CD4-positive, alpha-beta T cell treated with Interleukin-15 for 1 hour (primary cell): ENCODE measurements at regions not wholly inside any gene's neighbourhood (a gene's known extent, or its start where the extent isn't known, plus 50 kb on each side); places are given as distances from the start of the nearest gene placed in this dataset.
A peak's percentile ranks its signal among the peaks of the same experiment; 100 is the strongest.
"Not testable (repeated sequence)": the region's sequence is repeated elsewhere in the genome, so short reads cannot be mapped to it uniquely, and the experiment has no call there.

Experiments used
- DNase-seq: peaks from one replicate; pipeline ENCODE4 v3.0.0-alpha.2; 2020

DNA sequence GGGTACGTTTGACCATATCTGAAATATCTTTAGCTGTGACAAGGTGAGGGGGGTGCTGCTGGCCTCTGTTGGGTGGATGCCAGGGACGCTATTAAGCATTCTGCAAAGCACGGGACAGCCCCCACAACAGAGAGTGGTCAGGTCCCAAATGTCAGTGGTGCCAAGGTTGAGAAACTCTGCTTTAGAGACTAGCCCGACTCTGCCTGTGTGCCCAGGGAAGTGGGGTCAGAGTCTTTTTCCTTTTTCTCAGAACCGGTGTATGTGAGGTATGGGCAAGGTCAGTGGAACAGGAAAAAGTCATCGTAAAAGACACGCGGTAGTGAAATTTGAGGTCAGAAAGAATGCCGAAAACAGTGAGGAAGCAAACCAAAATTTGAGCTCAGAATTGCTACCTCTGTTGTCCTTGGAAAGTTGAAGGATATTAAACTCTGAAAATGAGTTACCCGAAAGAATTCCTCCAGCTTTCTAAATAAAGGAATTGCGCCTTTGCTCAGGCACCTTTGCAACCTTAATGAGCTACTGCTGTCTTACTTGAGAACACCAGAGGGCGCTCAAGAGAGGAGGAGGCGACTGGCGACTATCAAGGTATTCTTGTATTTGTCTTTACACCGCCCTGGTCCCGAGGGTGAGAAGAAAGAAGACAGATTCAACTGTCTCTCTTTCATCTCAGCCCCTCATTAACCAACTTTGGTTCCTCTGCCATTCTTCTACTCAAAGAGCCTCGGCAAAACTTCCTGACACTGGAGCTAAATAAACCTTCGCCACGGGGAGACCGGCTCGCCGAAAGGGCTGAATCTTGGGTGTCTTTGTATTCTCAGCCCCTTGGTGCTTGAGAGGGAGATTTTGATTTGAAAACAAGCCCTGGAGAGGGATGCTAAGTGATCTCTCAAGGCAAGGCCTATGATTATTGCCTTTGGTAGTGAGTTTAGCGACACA, 85.4 kb upstream of the OLIG2 start:
- peak; percentile 26 for DNase-seq

DNA sequence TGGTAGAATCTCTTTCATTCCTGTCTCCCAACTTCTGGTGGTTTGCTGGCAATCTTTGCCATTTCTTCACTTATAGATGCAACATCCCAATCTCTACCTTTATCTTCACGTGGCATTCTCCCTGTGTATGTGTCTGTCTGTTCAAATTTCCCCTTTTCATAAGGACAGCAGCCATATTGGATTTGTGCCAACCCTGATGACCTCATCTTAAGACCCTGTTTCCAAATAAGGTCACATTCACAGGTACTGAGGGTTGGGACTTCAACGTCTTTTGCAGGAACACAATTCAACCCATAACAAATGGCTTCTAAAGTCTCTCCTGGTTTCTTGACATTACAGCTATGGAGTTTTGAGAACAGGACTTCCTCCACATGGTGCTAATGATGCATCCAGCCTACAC, 84.5 kb upstream of the OLIG2 start:
- no peak for DNase-seq

DNA sequence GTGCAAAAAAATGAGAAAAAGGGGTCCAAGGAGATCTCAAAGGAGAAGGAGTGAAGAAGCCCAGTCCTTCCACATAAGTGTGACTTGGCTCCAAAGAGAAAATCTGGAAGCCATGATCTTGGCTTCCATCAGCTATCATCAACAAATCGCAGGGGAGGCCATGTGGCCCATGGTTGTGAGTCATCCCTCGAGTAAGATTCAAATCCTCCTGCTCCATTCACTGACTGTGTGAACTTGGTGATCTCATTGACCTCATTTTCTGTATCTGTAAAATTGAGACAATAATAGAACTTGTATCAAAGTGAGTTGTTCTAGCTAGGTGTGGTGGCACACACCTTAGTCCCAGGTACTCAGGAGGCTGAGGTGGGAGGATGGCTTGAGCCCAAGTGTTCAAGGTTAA, 79.1 kb upstream of the OLIG2 start:
- DNase-seq = no peak

DNA sequence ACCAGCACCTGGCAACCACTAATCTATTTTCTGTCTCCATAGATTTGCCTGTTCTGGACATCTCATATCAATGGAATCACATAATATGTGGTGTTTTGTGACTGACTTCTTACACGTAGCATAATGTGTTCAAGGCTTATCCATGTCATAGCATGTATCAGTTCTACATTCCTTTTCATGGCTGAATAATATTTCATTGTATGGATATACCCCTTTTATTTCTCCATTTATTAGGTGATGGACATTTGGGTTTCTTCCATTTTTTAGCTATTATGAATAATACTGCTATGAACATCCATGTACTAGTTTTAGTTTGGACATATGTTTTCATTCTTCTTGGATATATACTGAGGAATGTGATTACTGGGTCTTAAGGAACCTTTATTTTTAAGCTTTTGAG, 78.0 kb upstream of the OLIG2 start:
- DNase-seq = no peak

DNA sequence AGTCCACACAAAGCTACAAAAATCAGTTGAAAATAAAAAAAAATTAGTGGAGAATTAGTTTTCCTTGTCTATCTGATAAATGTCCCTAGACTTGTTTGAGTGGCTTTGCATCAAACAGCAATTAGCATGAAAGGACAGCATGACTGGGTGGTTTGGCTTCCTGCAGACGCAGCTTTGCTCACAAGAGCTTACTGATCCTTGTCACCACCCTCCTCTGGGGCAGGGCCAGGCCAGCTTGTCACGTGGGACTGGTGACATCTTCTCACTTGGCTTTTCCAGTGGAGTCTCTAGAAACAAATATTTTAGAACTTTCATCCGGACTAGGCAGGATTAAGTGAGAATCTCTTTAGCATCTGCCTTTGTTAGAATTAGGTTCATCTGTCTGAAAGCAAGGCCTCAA, 76.0 kb upstream of the OLIG2 start:
- no peak for DNase-seq

DNA sequence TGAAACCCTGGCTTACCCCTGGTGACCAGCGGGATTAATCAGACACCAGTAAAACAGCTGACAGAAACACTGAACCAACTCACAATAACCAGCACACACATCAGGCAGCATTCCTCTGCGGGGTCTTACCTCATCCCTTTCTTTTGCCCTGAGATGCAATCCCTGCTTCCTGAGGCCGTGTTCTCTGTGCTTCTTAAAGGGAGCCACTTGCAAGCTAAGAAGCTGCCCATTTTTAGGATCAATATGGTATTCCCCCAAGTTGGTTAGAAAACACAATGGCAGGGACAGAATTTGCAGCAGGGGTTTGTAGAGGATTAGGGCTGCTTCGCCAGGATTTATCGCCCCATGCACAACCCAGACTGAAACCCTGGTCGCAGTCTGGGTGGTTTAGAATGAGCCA, 74.7 kb upstream of the OLIG2 start:
- DNase-seq = no peak

DNA sequence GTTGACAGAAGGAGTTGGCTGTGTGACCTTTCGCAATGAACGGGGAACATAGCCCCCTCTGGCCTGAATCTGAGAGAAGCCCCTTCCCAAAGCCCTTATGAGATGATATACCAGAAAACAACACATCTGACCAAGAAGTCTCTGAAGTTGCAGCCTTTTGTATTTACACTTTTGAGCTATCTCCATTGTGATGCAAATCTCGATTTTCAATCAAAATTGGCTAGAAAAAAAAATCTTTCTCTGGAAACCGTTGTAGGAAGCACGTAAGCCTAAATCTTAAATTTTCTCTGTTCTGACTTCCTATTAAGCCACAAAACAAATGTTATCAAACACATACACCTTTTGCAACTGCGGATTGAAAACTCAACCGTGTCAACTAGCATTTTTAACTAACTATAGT, 71.4 kb upstream of the OLIG2 start:
- no peak for DNase-seq

DNA sequence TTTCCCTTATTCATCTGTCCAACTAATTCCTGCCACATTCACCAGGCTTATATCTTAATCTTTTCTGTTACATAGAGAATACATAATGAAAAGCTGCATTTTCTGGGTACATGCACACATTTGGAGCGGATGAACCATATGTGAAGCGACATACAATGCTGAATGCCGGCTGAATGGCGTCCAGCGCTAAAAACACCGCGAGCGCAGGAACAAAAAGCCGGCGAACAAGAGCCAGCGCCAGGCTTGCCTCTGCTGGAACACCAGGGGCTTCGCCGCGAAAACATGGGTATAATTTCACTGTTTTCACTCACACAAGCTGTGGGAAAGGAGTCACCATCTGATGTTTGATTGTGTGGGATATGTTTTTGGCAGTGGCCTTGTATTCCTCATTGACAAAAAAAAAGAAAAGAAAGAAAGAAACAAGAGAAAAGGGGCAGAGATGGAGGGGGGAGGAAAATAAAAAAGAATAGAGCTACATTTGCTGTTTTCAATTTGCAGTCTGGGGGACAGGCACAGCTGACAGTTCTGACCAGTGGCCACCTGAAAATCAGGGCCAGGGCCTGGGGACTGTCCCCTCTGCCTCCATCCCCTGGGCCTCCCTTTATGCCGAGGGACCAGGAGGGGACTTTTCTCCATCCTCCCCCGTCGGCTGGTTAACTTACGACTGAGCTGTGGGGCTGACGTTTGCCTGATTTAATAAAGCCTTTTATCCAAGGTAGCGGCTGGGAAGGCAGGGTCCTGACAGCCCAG, 70.2 kb upstream of the OLIG2 start:
- no peak for DNase-seq

DNA sequence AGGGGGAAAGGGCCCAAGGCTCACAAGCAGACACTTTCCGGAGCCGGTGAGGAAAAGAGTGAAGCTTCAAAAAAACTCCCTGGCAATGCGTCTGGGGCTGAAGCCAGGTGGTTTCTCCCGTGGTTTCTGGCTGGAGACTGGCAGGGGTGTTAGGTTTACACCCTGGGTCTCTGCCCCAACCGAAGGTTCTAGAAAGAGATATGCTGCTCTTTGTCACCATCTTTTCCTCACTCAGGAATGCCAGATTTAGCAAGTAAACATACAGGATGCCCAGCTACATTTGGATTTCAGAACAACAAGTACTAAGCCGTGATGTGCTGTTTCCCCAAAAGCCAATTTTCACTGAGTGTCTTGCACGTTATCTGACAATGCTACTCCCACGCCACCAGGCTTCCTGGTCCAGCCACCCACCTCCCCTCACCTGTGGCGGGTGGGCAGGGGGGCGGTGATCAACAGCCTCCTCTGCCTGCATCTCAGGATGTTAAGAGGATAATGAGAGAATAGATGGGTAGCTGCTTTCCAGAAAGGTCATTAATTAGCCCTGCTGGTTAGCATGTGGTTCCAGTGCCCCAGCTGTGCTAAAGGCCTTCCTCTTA, 69.6 kb upstream of the OLIG2 start:
- no peak for DNase-seq

DNA sequence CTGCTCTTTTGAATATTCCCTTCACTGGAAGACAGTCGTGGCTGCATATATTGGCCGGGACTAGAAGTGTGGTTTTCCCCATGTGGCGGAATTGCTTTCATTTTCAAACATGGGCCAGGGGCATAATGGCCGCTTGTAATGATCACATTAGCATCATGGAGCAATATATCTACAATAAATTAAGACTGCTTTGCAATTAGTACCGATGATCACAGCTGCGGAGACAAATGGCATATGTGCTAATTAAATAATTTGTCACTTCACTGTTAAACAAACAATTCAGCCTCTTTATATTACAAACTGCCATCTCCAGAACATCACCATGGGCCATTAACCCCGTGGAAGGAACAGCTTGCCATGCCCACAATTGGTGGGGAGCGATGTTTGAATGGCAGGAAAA, 68.2 kb upstream of the OLIG2 start:
- no peak for DNase-seq

DNA sequence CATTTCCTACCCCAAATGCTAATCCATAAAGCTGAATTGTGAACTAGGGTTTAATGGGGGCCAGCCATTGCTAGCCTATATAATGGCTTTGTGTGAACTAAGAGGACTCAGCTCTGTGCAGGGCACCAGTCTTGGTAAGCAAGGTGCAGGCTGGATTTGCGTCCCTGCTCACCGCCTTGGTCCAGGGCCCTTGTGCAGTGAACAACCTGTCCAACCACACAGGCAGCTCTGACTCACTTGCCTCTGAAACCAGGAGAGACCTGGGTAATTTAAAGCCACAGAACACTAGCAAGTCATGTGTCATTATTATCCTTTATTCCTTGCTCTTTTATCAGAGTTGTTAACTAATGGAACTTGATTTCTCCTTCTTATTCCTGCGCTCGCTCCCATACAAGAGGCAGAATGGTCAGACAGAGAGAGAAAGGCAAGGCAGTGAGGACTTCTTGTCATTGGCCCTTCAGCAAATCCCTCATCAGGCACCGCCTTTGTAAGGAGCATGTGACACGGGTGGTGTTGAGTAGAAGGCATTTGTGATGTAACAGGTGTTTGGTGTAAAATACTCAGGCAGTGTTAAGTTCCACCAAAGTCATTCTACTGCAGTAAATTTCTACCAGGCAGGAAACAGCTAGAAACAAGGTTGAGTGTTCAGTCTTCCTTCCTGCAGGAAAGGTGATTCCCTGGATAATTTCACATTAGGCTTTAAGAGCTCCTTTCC, 67.3 kb upstream of the OLIG2 start:
- DNase-seq = no peak

DNA sequence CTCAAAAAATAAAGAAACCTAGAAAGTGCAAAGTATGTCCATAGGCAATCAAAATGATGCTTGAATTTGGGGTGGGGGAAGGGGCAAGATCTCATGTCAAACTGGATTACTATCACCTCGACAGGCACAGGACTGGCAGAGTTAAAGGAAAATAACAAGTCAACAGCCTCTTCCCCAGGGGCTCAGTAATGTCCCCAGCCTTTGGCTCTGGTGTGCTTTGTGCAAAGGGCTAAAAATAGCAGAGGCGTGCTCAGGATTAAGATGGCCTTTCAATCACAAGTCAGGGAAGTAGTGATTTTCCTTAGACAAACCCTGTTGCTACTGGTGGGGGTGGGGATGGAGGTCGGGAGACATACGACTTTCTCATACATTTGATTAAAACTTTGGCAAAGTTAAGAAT, 63.5 kb upstream of the OLIG2 start:
- no peak for DNase-seq

DNA sequence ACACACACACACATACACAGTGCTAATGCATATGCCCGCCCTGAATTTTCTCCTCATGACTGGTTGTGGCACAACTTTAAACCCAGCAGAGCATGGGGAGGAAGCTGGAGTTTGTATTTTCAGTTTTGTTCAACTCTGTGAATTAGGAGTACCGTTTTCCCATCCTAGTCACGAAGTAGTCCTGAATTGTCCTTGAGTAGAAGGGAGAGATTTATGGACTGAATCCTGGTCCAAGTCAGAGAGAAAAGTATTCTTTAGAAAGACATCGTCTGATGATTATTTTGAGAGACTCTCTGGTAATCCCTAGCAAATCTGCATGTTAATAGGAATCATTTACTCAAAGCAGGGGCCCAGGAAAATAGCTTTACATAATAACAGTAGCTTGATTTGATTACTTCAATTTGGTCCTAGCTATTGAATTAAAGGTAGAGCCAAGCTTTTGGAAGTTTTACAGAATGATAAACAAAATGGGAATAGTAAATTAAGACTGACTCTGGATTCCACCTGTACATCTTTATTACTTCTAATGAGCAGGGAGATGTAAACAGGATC, 60.5 kb upstream of the OLIG2 start:
- DNase-seq = no peak

DNA sequence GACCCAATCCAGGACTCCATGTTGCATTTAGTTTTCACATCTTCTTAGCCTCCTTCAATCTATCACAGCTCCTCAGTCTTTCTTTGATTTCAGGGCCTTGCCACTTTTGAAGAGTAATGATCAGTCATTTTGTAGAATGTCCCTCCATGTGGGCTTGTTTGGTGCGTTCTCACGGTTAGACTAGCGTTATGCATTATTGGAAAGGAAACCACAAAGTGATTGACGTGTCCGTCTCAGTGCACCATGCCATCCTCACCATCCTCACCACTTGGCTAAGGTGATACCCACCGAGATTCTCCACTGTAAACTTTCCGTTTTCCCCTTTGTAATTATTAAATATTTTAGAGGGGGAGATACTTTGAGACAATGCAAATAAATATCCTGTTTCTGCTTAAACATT, 59.6 kb upstream of the OLIG2 start:
- DNase-seq = no peak

DNA sequence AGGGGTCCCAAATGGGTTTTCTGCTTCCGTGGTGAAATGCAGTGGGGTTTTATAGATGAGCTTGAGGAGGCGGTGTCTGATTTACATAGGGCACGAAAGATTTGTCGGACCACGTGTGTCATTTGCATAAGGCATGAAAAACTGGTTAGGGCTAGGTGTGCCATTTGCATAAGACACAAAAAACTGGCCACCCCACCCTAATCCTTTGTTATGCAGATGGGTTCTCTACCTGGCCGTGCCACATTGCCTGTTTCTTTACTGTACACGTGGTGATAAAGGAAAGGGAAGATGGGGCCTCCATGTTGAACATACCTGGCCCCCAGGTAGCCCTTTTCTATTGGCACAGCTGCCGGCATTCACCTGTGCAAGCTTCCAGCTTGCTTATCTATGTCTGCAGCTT, 57.6 kb upstream of the OLIG2 start:
- not testable (repeated sequence) for DNase-seq

DNA sequence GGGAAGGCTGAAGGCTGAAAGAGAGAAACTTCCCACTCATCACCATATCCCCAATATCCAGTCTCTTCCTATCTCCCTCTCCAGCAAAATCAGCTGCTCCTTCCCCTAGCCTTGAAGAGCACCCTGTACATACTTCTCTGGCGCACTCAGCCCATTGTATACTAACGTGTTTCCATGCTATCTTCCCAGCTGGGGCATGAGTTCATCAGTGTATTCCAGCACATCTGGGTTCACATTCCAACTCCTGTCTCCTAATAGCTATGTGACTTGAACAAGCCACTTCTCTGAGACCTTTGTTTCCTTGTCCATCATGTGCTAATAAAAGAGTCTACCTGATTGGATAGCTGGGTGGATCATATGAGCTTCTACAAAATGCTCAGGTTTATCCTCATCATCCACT, 51.1 kb upstream of the OLIG2 start:
- DNase-seq = no peak

DNA sequence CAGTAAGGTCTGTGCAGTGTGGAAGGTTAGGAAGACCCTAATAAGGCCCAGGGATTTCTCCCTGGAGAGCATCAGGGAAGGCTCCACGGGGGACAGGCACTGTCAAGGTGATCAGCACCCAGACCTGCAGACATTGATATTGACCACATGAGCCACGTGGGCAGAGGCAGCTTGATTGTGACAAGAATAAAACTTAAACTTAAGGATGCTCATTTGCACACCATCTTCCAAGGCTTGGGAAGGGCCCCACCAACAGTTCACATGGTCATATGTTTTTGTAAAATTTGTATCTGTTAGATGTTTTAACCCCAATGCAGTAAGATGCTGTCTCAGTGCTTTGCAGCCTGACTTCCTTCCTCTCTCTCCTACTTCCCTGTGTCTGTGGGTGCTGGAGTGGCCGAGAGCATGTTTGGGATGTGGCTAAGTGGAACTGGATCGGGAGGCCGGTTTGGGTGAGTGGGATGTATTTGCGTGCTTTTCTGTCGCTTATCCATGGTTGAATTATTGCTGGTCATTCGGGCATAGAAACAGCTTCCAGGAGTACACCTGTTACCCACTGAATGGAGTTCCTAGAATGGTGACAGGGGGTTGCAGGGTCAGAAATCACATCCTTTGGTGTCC, 49.8 kb upstream of the OLIG2 start:
- DNase-seq = no peak
